IMR-90 (cell line): ENCODE measurements at regions not wholly inside any gene's neighbourhood (a gene's known extent, or its start where the extent isn't known, plus 50 kb on each side); places are given as distances from the start of the nearest gene placed in this dataset.

Experiments
- POLR2A ChIP-seq: IDR thresholded peaks from 2 replicates; pipeline ENCODE4 v1.6.1; 2012; ENCODE audit warnings: mild to moderate bottlenecking, low read depth, low read length
- TF ChIP-seq, protein P1 (sequence below): fragments of 150-350 bp; IDR thresholded peaks from 2 replicates; pipeline ENCODE4 v1.6.1; 2017; ENCODE audit warnings: mild to moderate bottlenecking, antibody characterized with exemption, low read length, low read depth

DNA sequence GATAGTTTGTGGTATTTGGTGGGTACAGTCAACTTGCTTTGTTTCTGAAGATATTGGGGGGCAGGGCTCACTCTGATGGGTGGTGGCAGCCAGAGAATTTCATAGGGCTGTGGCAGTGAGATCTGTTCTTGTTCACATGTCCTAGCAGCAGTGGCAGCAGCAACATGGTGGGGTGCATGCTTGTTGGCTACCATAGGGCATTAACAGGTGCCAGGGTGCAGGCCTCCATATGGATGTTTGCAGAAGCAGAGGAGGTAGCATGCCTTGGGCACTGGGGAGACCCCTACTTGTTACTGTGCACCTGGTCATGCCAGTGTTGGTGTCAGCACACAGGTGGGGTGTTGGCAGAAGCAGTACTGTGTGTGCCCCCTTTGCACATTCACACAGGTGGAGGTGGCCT, 96.3 kb upstream of the ZC4H2 start:
- TF ChIP-seq, protein P1, sequence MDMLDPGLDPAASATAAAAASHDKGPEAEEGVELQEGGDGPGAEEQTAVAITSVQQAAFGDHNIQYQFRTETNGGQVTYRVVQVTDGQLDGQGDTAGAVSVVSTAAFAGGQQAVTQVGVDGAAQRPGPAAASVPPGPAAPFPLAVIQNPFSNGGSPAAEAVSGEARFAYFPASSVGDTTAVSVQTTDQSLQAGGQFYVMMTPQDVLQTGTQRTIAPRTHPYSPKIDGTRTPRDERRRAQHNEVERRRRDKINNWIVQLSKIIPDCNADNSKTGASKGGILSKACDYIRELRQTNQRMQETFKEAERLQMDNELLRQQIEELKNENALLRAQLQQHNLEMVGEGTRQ, result no peak
- no peak for TF ChIP-seq POLR2A
